ENCODE measurements at regions not wholly inside any gene's neighbourhood (a gene's known extent, or its start where the extent isn't known, plus 50 kb on each side); places are given as distances from the start of the nearest gene placed in this dataset.

DNA sequence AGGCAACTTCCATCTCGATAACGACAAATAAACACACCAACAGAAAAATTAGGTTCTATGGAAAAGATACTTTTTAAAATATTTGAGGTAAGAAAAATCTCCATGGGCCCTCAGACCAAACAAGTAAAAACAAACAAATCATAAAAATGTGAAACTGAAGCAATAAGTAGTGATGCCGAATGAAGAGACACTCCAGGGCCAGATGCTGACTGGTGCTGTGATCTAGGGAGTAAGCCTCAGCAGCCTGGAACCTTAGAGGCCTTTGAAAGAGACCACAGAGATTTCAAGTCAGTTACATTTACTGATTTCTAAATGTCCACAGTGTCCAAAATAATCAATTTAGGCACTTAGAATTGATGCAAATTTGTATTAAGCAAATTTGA is 1144.7 kb downstream of the CNTNAP5 start:
- H3K4me2 ChIP-seq (ENCODE audit: low read depth, low read length, poor library complexity, severe bottlenecking) = no peak overlapping the region
- no peak overlapping the region for H2AFZ ChIP-seq (ENCODE audit: low read length)
- H3K9ac ChIP-seq (ENCODE audit: low read depth, low read length, poor library complexity, severe bottlenecking) = no peak overlapping the region
- no peaks in the 10 kb centered on the region for H3F3A ChIP-seq (ENCODE audit: low read depth)
- no peaks in the 10 kb centered on the region for H4K20me1 ChIP-seq (ENCODE audit: insufficient read depth, low read length, poor library complexity, severe bottlenecking)
- no peak for TF ChIP-seq EZH2phosphoT487 (IDR thresholded peaks at IDR 0.05; ENCODE audit: borderline replicate concordance)
- TF ChIP-seq, protein P1, sequence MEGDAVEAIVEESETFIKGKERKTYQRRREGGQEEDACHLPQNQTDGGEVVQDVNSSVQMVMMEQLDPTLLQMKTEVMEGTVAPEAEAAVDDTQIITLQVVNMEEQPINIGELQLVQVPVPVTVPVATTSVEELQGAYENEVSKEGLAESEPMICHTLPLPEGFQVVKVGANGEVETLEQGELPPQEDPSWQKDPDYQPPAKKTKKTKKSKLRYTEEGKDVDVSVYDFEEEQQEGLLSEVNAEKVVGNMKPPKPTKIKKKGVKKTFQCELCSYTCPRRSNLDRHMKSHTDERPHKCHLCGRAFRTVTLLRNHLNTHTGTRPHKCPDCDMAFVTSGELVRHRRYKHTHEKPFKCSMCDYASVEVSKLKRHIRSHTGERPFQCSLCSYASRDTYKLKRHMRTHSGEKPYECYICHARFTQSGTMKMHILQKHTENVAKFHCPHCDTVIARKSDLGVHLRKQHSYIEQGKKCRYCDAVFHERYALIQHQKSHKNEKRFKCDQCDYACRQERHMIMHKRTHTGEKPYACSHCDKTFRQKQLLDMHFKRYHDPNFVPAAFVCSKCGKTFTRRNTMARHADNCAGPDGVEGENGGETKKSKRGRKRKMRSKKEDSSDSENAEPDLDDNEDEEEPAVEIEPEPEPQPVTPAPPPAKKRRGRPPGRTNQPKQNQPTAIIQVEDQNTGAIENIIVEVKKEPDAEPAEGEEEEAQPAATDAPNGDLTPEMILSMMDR (conservative IDR thresholded peaks at IDR 0.05; ENCODE audit: low read length) = no peak
- H3K4me3 ChIP-seq (ENCODE audit: low read length, poor library complexity, severe bottlenecking) = no peak overlapping the region
- H3K79me2 ChIP-seq (ENCODE audit: insufficient read depth, low read length) = no peaks in the 10 kb centered on the region
- no peaks in the 10 kb centered on the region for H3K27me3 ChIP-seq (ENCODE audit: insufficient read depth, low read length, poor library complexity, severe bottlenecking)
- no peaks in the 10 kb centered on the region for H3K9me3 ChIP-seq (ENCODE audit: insufficient read depth, low read depth, low read length)
- H3K4me1 ChIP-seq (ENCODE audit: insufficient read depth, low read length, poor library complexity, severe bottlenecking) = no peaks in the 10 kb centered on the region
- no peaks in the 10 kb centered on the region for H3K36me3 ChIP-seq (ENCODE audit: insufficient read depth, low read length)
- no peaks in the 10 kb centered on the region for H3K9me2 ChIP-seq (replicated peaks; ENCODE audit: low read depth, low read length)

DNA sequence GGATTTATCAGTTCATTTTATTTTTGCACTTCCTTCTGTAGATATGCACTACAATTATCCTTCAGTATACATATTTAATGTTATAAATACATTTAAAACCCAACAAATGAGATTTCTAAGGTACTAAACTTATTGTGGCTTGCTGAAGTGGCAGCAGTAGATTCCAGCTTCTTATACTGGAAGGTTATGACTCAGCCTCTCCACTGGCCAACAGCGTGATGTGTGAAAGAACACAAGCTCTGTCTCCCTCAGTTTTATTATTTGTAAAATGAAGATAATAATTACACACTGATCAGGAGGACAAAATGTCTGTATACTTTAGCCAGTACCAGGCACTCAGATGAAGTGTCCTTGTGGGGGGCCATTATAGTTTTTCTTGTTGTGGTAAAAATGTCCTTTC is 1147.1 kb downstream of the CNTNAP5 start:
- H3K27me3 ChIP-seq (ENCODE audit: insufficient read depth, low read length, poor library complexity, severe bottlenecking) = no peaks in the 10 kb centered on the region
- TF ChIP-seq, protein P1 (conservative IDR thresholded peaks at IDR 0.05; ENCODE audit: low read length) = no peak
- TF ChIP-seq EZH2phosphoT487 (IDR thresholded peaks at IDR 0.05; ENCODE audit: borderline replicate concordance) = no peak
- H3K9me3 ChIP-seq (ENCODE audit: insufficient read depth, low read depth, low read length) = no peaks in the 10 kb centered on the region
- H2AFZ ChIP-seq (ENCODE audit: low read length) = no peak overlapping the region
- H3K4me3 ChIP-seq (ENCODE audit: low read length, poor library complexity, severe bottlenecking) = no peak overlapping the region
- H3K9ac ChIP-seq (ENCODE audit: low read depth, low read length, poor library complexity, severe bottlenecking) = no peak overlapping the region
- no peaks in the 10 kb centered on the region for H3K36me3 ChIP-seq (ENCODE audit: insufficient read depth, low read length)
- H3K9me2 ChIP-seq (replicated peaks; ENCODE audit: low read depth, low read length) = no peaks in the 10 kb centered on the region
- no peaks in the 10 kb centered on the region for H3F3A ChIP-seq (ENCODE audit: low read depth)
- no peaks in the 10 kb centered on the region for H3K4me1 ChIP-seq (ENCODE audit: insufficient read depth, low read length, poor library complexity, severe bottlenecking)
- H3K4me2 ChIP-seq (ENCODE audit: low read depth, low read length, poor library complexity, severe bottlenecking) = no peak overlapping the region
- H3K79me2 ChIP-seq (ENCODE audit: insufficient read depth, low read length) = no peaks in the 10 kb centered on the region
- H4K20me1 ChIP-seq (ENCODE audit: insufficient read depth, low read length, poor library complexity, severe bottlenecking) = no peaks in the 10 kb centered on the region

DNA sequence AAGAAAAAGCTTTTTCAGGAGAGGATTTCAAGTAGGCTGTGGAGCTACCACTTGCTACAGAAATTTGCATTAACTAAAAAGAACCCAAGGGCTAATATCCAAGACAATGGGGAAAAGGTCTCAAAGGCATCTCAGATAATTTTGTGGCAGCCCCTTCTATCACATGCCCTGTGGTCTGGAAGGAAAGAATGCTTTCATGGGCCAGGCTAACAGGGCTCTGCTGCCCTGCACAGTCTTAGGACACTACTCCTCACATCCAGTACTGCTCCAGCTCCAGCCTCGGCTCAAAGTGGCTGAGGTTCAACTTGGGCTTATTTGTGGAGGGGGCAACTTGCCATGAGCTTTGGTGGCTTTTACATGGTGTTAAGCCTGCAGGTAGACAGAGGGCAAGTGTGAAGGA is 1150.3 kb downstream of the CNTNAP5 start:
- Histone ChIP-seq H4K20me1 (ENCODE audit: insufficient read depth, low read length, poor library complexity, severe bottlenecking) (no peaks in the 10 kb centered on the region), H3K4me1 (ENCODE audit: insufficient read depth, low read length, poor library complexity, severe bottlenecking) (no peaks in the 10 kb centered on the region), H3K27me3 (ENCODE audit: insufficient read depth, low read length, poor library complexity, severe bottlenecking) (no peaks in the 10 kb centered on the region), H3K9me3 (ENCODE audit: insufficient read depth, low read depth, low read length) (no peaks in the 10 kb centered on the region), H3K4me3 (ENCODE audit: low read length, poor library complexity, severe bottlenecking) (no peak overlapping the region), H3K9ac (ENCODE audit: low read depth, low read length, poor library complexity, severe bottlenecking) (no peak overlapping the region), H3K4me2 (ENCODE audit: low read depth, low read length, poor library complexity, severe bottlenecking) (no peak overlapping the region), H3K9me2 (replicated peaks; ENCODE audit: low read depth, low read length) (no peaks in the 10 kb centered on the region), H3K79me2 (ENCODE audit: insufficient read depth, low read length) (no peaks in the 10 kb centered on the region), H3F3A (ENCODE audit: low read depth) (no peaks in the 10 kb centered on the region), H3K36me3 (ENCODE audit: insufficient read depth, low read length) (no peaks in the 10 kb centered on the region), H2AFZ (ENCODE audit: low read length) (no peak overlapping the region)
- no peak for TF ChIP-seq EZH2phosphoT487 (IDR thresholded peaks at IDR 0.05; ENCODE audit: borderline replicate concordance)
- TF ChIP-seq, protein P1 (conservative IDR thresholded peaks at IDR 0.05; ENCODE audit: low read length) = no peak

All from Loucy (cell line).